Activated naive CD8-positive, alpha-beta T cell treated with anti-CD3 and anti-CD28 coated beads, Interleukin-2, amount 10 ng/mL, durations not matched to agents 7 days and 5 days (primary cell): ENCODE measurements at regions not wholly inside any gene's neighbourhood (a gene's known extent, or its start where the extent isn't known, plus 50 kb on each side); places are given as distances from the start of the nearest gene placed in this dataset.
"Not testable (repeated sequence)": the region's sequence is repeated elsewhere in the genome, so short reads cannot be mapped to it uniquely, and the experiment has no call there.

Experiments used
- ATAC-seq: fragments of 150-1000 bp; cut with Tn5 transposase; one replicate; pipeline ENCODE4 v1.10.0; 2021; ENCODE audit warnings: low read depth, moderate library complexity
- POLR2A ChIA-PET: fragments of 350-600 bp; sonication (Branson Sonifier 250); formaldehyde crosslinking; loops from one replicate; lab custom pipeline; 2021; ENCODE audit warnings: antibody characterized with exemption; lab: Charles Lee
- DNase-seq: peaks from one replicate; pipeline ENCODE4 v3.0.0; 2021
- H3K27ac Mint-ChIP-seq: one replicate; pipeline ENCODE4 v1.8.0; 2022; ENCODE audit warnings: mild to moderate bottlenecking, mixed read lengths
- H3K27me3 Mint-ChIP-seq: one replicate; pipeline ENCODE4 v1.8.0; 2022; ENCODE audit warnings: mild to moderate bottlenecking, moderate library complexity, mixed read lengths
- H3K36me3 Mint-ChIP-seq: one replicate; pipeline ENCODE4 v1.8.0; 2021; ENCODE audit warnings: mild to moderate bottlenecking, mixed read lengths
- H3K4me1 Mint-ChIP-seq: one replicate; pipeline ENCODE4 v1.8.0; 2021; ENCODE audit warnings: mixed read lengths
- H3K4me3 Mint-ChIP-seq: one replicate; pipeline ENCODE4 v1.8.0; 2022; ENCODE audit warnings: mild to moderate bottlenecking, moderate library complexity, mixed read lengths
- H3K9me3 Mint-ChIP-seq: one replicate; pipeline ENCODE4 v1.8.0; 2021; ENCODE audit warnings: mixed read lengths

DNA sequence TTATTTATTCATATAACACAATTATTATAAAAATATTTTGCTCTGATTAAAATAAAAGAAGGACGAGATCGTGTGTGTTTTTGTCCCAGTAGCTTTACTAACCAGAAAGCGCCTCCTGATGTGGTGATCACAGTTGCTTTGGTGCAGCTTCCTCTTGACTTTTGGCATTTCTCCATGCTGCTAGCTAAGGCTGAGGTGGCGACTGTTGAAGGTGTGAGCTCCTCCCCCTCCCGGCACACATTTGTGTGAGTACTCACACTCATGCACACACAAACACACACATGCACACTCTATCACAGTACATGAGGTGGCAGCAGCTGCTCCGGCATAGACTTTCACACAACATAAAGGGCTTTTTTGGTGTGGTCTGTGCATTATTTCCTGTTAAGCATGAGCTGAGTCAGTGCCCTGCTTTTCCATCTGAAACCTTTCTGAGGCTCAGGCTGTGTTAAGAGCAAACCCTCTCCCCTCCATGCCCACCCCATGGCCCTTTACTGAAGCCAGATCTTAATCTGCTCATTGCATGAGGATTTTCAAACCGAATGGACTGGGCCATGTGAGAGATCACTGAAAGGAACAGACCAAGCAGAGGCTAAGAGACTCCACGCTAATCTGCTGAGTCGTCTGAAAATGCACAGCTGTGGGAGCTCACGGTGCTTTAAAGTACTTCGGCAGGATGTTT lies 53.3 kb downstream of the FOXD4L1 start:
- H3K27me3 Mint-ChIP-seq, POLR2A ChIA-PET, H3K9me3 Mint-ChIP-seq, H3K4me1 Mint-ChIP-seq, H3K36me3 Mint-ChIP-seq: not testable (repeated sequence)
- H3K4me3 Mint-ChIP-seq: peak overlapping the region; percentile 84
- ATAC-seq: peak; percentile 96
- DNase-seq: peak; percentile 58
- H3K27ac Mint-ChIP-seq: peak overlapping the region; percentile 91

DNA sequence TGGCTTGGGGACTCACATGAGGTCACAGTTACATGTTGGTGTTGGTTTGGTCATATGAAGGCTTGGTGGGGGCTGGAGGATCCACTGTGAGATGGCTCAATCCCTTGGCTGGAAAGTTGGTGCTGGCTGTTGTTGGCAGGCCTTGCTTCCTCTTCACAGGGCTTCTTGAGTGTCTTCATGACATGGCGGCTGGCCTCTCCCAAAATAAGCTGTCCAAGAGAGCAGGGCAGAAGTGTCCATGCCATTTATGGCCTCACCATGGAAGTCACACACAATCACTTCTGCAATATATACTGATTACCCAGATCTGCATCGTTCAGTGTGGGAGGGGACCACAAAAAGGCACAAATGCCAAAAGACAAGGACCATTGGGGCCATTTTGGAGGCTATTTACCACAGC lies 61.4 kb downstream of the FOXD4L1 start:
- DNase-seq, H3K9me3 Mint-ChIP-seq, H3K27ac Mint-ChIP-seq, H3K27me3 Mint-ChIP-seq, H3K4me1 Mint-ChIP-seq, POLR2A ChIA-PET, H3K4me3 Mint-ChIP-seq, ATAC-seq, H3K36me3 Mint-ChIP-seq: not testable (repeated sequence)

DNA sequence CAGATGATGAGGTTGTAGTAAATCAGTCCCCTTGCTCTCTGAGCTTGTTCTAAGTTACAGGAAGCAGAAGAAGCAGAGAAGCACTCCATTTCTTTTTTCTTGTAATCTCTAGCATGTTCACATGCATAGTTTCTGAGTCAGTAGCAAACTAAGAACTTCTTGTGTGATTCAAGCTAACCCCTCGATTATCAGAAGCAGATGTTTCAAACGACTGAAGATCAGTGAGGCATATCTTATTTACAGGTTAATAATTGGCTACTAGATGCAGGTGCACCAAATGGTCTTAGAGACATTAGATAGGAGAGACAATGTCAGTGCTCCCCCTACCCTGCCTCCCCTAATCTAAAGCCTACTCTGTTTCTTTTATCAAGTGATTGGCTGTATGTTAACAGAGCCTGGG lies 64.2 kb downstream of the FOXD4L1 start:
- H3K4me3 Mint-ChIP-seq, H3K27ac Mint-ChIP-seq, POLR2A ChIA-PET, DNase-seq, H3K9me3 Mint-ChIP-seq, H3K27me3 Mint-ChIP-seq, H3K36me3 Mint-ChIP-seq, H3K4me1 Mint-ChIP-seq, ATAC-seq: not testable (repeated sequence)

DNA sequence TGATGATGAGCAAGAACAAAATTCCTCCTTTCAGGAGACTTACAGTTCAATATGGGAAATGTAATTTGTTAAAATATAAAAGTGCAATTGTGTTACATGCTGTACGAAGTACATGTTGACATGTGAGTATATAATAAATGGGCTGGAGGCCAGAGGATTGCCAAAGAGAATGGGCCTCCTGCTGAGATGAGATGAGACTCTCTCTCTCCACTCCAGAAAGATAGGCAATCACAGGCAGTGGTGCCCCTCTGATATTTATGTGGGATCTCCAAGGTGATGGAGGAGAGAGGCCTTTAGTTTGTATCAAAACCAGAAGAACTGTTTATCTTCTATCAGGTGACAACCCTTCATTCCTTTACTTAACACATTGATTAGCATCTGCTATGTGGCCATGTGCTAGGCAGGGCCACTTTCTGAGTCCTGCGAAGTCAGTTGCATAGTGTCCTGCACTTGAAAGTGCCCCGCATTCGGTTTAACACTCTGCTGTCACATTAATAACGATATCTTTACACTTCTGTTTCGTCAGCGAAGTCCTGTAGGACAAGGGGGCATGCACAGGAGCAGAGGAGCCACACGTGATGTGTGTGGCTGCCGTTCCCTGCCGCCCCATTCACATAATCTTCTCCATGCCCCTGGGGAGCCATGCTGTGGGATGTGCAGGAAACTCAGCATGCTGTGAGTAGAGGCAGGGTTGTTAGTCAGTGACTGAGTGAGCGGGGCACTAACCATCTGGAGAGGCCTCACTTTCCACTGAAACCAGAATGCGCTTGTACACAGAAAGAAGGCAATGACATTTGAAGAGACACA lies 60.2 kb upstream of the RABL2A start:
- H3K27ac Mint-ChIP-seq, H3K27me3 Mint-ChIP-seq, H3K36me3 Mint-ChIP-seq, POLR2A ChIA-PET, H3K4me3 Mint-ChIP-seq, H3K4me1 Mint-ChIP-seq, DNase-seq, H3K9me3 Mint-ChIP-seq, ATAC-seq: not testable (repeated sequence)

DNA sequence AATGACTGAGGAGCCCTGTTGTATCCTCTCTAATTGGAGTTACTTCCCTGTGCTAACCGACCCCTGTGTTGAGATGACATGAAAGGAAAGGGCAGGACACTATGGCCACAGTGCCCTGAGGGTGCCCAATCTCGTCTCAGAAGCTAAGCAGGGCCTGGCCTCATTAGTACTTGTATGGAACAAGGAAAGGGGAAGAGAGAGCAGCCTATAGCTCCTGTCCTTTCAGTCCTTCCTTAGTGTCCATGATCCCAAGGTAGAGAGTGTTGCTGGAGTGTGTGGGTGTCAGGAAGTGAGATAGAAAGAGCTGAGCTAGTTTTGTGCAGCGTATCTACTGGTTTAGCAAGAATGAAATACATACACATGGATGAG lies 59.6 kb upstream of the RABL2A start:
- H3K9me3 Mint-ChIP-seq, DNase-seq, POLR2A ChIA-PET, H3K27ac Mint-ChIP-seq, H3K36me3 Mint-ChIP-seq, H3K4me3 Mint-ChIP-seq, H3K4me1 Mint-ChIP-seq, ATAC-seq, H3K27me3 Mint-ChIP-seq: not testable (repeated sequence)

DNA sequence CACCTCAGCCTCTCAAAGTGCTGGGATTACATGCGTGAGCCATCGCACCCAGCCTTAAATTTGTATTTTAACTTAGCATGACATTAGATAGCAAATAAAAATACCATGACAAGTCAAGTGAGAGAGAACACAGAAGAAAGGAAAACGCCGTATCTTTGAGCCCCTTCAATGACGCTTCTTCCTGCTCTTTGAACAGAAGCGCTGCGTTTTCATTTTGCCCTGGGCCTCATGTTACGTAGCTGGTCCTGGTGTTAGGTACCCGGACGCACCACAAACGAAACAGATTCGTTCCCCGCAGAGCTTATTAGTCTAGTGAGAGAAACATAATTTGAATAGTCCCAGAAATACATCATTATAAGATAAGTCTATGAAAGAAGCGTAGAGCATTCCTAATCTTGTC lies 58.8 kb upstream of the RABL2A start:
- not testable (repeated sequence) for H3K4me3 Mint-ChIP-seq

DNA sequence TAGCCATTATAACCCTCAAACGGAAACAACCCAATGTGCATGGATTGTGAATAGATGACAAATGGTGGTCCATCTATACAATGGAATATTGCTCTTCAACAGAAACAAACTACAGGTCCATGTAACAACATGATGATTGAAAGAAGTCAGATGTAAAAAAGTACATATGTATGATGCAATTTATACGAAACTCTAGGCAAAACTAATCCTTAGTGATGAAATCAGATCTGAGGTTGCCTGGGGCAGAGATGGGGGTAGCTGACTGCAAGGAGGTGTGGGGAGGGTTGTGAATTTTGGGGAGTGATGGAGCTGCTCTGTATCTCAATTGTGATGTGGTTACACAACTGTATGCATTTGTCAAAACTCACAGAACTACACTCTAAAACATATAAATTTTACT lies 57.0 kb upstream of the RABL2A start:
- H3K27me3 Mint-ChIP-seq, H3K27ac Mint-ChIP-seq, POLR2A ChIA-PET, DNase-seq, ATAC-seq, H3K4me1 Mint-ChIP-seq, H3K36me3 Mint-ChIP-seq, H3K4me3 Mint-ChIP-seq, H3K9me3 Mint-ChIP-seq: not testable (repeated sequence)

More for the DNA sequence above, 58.8 kb upstream of the RABL2A start:
- H3K9me3 Mint-ChIP-seq, H3K36me3 Mint-ChIP-seq, H3K27ac Mint-ChIP-seq, ATAC-seq, DNase-seq, H3K27me3 Mint-ChIP-seq, H3K4me1 Mint-ChIP-seq, POLR2A ChIA-PET: not testable (repeated sequence)

DNA sequence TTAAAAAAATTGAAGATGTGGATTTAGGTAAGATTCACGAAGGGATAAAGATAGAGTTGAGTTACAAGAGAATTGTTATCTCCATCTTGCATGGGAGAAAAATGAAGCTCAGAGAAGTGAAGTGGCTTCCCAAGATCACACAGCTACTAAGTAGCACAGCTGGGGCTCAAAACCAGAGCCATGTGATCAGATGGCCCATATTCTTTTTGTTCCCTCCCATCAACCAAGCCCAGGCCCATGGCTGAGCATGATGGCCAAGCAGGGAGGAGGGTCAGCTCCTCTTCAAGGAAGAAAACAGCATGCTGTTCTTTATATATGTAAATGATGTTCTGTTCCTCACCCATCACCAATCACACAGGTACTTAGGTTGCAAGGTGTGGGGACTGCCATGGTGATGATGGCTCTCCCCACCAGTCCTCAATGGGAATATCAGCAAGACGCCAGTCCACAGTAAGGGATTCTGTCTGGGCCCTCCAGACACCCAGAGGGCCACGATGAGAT lies 56.5 kb upstream of the RABL2A start:
- H3K9me3 Mint-ChIP-seq, POLR2A ChIA-PET, H3K4me3 Mint-ChIP-seq, H3K27ac Mint-ChIP-seq, ATAC-seq, DNase-seq, H3K27me3 Mint-ChIP-seq, H3K4me1 Mint-ChIP-seq, H3K36me3 Mint-ChIP-seq: not testable (repeated sequence)

DNA sequence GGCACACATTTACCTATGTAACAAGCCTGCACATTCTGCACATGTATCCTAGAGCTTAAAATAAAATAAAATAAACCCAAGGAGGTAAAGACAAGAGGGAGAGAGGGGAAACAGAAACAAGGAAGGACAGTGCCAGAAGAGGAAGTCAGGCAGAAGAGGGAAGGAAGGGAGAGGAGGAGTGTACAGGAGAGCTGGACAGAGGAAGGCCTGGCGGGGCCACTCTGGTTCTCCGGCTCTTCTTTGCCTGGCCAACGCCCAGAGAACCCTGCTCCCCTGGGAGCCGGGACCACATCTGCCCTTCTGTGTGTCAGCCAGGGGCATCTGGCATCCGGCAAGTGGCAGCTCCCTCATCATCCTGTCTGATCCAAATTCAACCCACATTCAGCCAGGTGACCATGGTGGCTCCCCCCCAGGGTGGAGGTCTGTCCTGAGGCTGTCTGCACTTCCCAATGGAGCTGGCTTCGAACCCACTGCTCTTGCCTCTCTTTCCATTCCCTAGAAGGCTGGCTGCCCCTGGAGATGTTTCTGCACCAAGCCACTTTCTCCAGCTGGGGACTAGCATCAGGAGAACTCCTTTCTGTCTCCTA lies 55.5 kb upstream of the RABL2A start:
- ATAC-seq, DNase-seq, H3K27ac Mint-ChIP-seq, H3K4me1 Mint-ChIP-seq, H3K4me3 Mint-ChIP-seq, H3K9me3 Mint-ChIP-seq, POLR2A ChIA-PET, H3K27me3 Mint-ChIP-seq, H3K36me3 Mint-ChIP-seq: not testable (repeated sequence)

DNA sequence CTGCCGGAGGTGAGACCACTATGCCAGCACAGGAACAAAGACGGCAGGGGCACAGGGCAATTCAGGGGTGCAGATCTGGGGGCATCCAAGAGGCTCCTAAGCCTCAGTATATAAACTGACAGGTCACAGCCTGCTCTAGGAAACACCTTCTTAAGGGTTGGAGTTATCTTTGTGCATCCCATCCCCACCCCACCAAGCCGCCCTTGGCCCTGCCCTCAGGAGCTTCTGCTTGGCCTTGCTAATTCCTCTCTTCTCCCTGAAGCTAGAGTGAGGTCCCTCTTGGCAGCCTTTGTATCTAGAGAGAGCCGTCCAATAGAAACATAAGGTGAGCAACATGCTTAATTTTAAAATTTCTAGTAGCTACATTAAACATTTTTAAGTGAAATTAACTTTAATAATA lies 51.3 kb upstream of the RABL2A start:
- H3K27me3 Mint-ChIP-seq, ATAC-seq, POLR2A ChIA-PET: not testable (repeated sequence)

DNA sequence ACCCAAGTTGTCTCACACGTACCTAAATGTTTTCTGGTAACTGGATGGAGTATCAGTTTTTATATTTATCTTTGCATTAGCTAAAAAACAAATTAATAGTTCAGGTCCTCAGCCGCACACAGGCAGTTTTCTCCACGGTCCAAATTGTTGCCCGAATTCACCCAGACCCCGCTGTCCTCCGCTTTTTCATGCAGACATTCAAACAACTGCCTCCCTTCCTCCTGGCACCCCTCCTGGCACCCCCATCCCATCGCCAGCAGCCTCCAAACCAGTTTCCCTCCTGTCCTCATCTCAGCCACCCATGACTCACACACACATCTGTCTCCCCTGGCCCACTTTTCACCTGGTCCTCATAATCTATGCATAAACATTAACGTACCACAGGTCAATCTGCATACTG lies 50.7 kb upstream of the RABL2A start:
- DNase-seq, H3K4me1 Mint-ChIP-seq, H3K9me3 Mint-ChIP-seq, H3K4me3 Mint-ChIP-seq, H3K27ac Mint-ChIP-seq, POLR2A ChIA-PET, ATAC-seq, H3K36me3 Mint-ChIP-seq, H3K27me3 Mint-ChIP-seq: not testable (repeated sequence)

More for the DNA sequence above, 51.3 kb upstream of the RABL2A start:
- not testable (repeated sequence) for DNase-seq, H3K4me1 Mint-ChIP-seq, H3K9me3 Mint-ChIP-seq, H3K27ac Mint-ChIP-seq, H3K36me3 Mint-ChIP-seq, H3K4me3 Mint-ChIP-seq
